Right lobe of liver (tissue), 4 donors: ENCODE measurements at regions not wholly inside any gene's neighbourhood (a gene's known extent, or its start where the extent isn't known, plus 50 kb on each side); places are given as distances from the start of the nearest gene placed in this dataset.

ENCODE experiments used
- POLR2A ChIP-seq: fragments of 450-650 bp; IDR thresholded peaks from one replicate; pipeline ENCODE4 v1.6.1; 2017; ENCODE audit warnings: antibody characterized with exemption, mild to moderate bottlenecking
- TF ChIP-seq, protein P1 (sequence below), 4 donors: fragments of 200-600 bp in 3 of 4; fragments of 450-650 bp in 1 of 4; IDR thresholded peaks; one replicate each; pipeline versions ENCODE4 v1.5.1 to v1.8.0; 2016 to 2022; ENCODE audit warnings: antibody characterized with exemption in 4 of 4, mild to moderate bottlenecking in 2 of 4
- donor health status: DM: no; HTN: no; CAD: no.
- donor health status: DM: no; HTN: no; CAD: no.
- donor health status: DM: no; HTN: yes; CAD: no.

GRCh38 chr2:114254875-114255274 lies 187.6 kb upstream of the DPP10 start:
- TF ChIP-seq, protein P1, sequence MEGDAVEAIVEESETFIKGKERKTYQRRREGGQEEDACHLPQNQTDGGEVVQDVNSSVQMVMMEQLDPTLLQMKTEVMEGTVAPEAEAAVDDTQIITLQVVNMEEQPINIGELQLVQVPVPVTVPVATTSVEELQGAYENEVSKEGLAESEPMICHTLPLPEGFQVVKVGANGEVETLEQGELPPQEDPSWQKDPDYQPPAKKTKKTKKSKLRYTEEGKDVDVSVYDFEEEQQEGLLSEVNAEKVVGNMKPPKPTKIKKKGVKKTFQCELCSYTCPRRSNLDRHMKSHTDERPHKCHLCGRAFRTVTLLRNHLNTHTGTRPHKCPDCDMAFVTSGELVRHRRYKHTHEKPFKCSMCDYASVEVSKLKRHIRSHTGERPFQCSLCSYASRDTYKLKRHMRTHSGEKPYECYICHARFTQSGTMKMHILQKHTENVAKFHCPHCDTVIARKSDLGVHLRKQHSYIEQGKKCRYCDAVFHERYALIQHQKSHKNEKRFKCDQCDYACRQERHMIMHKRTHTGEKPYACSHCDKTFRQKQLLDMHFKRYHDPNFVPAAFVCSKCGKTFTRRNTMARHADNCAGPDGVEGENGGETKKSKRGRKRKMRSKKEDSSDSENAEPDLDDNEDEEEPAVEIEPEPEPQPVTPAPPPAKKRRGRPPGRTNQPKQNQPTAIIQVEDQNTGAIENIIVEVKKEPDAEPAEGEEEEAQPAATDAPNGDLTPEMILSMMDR (IDR thresholded peaks at IDR 0.05): no peak
- TF ChIP-seq POLR2A: no peak
